GM23248 (cell line): ENCODE measurements at regions not wholly inside any gene's neighbourhood (a gene's known extent, or its start where the extent isn't known, plus 50 kb on each side); places are given as distances from the start of the nearest gene placed in this dataset.
"Not testable (repeated sequence)": the region's sequence is repeated elsewhere in the genome, so short reads cannot be mapped to it uniquely, and the experiment has no call there.

ENCODE experiments used
- EZH2 ChIP-seq: fragments of 200-600 bp; sonication (generic); IDR thresholded peaks from 2 replicates; pipeline ENCODE4 v1.6.1; 2018; ENCODE audit warnings: antibody characterized with exemption, mild to moderate bottlenecking; ENCODE audit not compliant: insufficient read depth, poor library complexity, severe bottlenecking
- EZH2phosphoT487 ChIP-seq: fragments of 200-600 bp; sonication (generic); IDR thresholded peaks from 2 replicates; pipeline ENCODE4 v1.6.1; 2018; ENCODE audit warnings: antibody characterized with exemption, moderate library complexity, mild to moderate bottlenecking, low read depth; ENCODE audit not compliant: insufficient read depth

DNA sequence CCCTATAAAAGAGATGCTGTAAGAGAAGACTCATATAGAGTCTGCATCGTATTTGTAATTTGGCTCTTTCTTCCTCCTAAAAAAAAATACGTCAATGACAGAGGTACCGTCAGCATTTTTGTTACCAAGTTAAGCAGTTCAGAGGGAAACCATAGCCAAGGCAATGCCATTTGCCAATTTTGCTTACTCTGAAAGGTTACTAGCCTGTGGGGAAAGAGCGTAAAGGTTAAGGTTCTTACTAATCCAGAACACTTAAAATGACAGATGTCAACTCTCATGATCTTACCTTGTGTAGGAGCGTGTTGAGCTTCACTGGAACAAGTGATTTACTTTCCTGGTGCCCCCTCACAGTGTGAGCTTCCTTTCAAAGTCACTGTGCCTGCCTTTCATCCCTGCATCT, 119.4 kb upstream of the SPATA31A3 start:
- not testable (repeated sequence) for TF ChIP-seq EZH2, EZH2phosphoT487
